SHP77 treated with DMSO at 0.1 percent for 48 hours (cell line): ENCODE measurements at regions not wholly inside any gene's neighbourhood (a gene's known extent, or its start where the extent isn't known, plus 50 kb on each side); places are given as distances from the start of the nearest gene placed in this dataset.
"Not testable (repeated sequence)": the region's sequence is repeated elsewhere in the genome, so short reads cannot be mapped to it uniquely, and the experiment has no call there.

Experiments used
- DNase-seq: peaks from one replicate; lab custom pipeline; 2025; lab: John Stamatoyannopoulos, UW

- no peak for DNase-seq
Observed at GRCh38 chr20:29763821-29764511, 1493.5 kb upstream of the DEFB115 start.

DNA sequence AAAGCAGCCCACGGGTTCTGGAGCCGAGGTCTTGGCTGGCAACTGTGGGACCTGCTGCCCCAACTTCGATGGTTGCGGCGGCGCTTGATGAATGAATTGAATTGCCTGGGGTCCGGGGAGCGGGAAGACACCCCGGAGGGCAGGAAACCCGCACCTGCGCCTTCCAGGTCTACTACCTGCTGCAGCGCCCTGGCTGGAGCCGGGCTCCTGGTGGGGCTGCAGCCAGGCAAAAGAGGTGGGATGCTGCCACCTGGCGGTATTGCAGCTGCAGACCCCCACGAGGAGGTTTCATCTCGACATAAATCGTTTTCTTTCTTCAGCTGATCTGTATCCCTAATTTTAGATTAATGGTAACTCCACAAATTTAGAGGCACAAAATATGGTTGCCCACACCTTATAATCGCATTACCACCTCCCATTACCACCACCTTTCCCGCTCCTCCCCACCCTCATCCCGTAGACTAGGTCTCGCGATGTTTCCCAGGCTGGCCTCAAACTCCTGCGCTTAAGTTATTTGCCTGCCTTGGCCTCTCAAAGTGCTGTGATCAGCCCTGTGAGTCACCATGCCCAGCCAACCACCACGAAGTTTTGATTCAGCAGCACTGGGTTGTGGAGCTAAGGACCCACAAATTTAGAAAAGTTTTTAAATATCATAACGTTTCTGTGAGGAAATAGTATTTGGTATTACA lies 1492.4 kb upstream of the DEFB115 start:
- DNase-seq, result peak; percentile 66

- DNase-seq, result not testable (repeated sequence)
Observed at GRCh38 chr20:29778033-29778432, 1479.4 kb upstream of the DEFB115 start.

DNA sequence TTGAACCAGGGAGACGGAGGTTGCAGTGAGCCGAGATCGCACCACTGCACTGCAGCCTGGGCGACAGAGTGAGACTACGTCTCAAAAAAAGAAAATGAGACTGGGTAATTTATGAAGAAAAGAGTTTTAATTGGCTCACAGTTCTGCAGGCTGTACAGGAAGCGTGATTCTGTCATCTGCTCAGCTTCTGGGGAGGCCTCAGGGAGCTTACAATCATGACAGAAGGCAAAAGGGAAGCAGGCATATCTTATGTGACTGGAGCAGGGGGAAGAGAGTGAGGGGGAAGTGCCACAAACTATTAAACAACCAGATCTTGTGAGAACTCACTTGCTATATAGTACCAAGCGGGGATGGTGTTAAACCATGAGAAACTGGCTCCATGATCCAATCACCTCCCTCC lies 1476.2 kb upstream of the DEFB115 start:
- not testable (repeated sequence) for DNase-seq

DNA sequence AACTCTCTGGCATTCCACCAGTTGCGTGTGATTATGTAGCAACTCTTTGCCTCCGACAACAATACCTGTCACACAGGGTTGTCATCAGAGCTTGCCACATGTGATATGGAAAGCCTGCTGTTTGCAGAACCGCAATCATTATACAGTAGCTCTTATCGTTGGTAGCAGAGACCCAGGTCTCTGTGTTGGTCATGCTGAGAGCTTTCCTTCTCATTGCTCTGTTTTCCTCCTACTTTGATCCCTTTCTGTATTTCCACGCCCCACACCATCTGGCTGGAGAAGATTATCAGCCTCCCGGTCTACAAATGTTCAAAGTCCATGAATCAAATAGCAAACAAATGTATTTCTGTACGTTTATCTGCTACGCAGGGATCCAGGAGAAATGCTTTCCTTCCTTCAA lies 1475.6 kb upstream of the DEFB115 start:
- not testable (repeated sequence) for DNase-seq

DNA sequence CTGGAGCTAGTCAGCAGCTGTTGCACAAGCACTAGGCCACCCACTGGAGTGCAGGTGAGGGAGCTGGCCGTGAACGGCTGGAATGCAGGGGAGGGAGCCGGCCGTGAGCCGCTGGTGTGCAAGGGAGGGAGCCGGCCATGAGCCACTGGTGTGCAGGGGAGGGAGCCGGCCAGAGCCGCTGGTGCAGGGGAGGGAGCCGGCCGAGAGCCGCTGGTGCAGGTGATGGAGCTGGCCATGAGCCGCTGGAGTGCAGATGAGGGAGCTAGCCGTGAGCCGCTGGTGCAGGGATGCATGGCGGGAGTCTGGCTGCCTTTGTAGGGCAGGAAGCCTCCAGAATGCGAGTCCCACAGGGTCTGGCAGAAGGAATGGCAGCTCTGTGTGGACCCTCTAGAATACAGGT lies 1470.0 kb upstream of the DEFB115 start:
- not testable (repeated sequence) for DNase-seq

GRCh38 chr20:29790510-29790909 lies 1467.0 kb upstream of the DEFB115 start:
- no peak for DNase-seq

- not testable (repeated sequence) for DNase-seq
Observed at GRCh38 chr20:29831508-29831907, 1426.0 kb upstream of the DEFB115 start.

GRCh38 chr20:29868014-29868413 lies 1389.5 kb upstream of the DEFB115 start:
- not testable (repeated sequence) for DNase-seq

- DNase-seq, result not testable (repeated sequence)
Observed at GRCh38 chr20:29868688-29869087, 1388.8 kb upstream of the DEFB115 start.

DNA sequence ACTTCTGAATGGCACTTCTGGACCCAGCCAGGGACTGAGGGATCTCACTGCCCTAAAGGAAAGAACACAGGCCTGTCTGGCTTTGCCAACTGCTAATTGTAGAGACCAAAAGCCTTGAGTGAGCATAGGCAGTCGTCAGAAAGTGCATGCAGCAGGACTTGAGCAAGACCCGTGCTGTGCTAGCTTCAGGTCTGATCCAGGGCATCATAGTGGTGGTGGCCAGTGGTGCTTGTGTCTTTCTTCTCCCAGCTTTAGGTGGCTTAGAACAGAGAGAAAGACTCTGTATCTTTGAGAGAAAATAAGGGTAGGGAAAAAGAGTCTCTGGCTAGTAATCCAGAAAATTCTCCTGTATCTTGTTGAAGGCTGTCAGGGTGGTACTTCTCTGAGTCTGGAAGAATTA lies 1385.6 kb upstream of the DEFB115 start:
- DNase-seq, result not testable (repeated sequence)

GRCh38 chr20:29873946-29874345 lies 1383.5 kb upstream of the DEFB115 start:
- DNase-seq, result no peak

GRCh38 chr20:29874476-29875202 lies 1382.8 kb upstream of the DEFB115 start:
- DNase-seq, result no peak

- not testable (repeated sequence) for DNase-seq
Observed at GRCh38 chr20:29875321-29876083, 1382.0 kb upstream of the DEFB115 start.

DNA sequence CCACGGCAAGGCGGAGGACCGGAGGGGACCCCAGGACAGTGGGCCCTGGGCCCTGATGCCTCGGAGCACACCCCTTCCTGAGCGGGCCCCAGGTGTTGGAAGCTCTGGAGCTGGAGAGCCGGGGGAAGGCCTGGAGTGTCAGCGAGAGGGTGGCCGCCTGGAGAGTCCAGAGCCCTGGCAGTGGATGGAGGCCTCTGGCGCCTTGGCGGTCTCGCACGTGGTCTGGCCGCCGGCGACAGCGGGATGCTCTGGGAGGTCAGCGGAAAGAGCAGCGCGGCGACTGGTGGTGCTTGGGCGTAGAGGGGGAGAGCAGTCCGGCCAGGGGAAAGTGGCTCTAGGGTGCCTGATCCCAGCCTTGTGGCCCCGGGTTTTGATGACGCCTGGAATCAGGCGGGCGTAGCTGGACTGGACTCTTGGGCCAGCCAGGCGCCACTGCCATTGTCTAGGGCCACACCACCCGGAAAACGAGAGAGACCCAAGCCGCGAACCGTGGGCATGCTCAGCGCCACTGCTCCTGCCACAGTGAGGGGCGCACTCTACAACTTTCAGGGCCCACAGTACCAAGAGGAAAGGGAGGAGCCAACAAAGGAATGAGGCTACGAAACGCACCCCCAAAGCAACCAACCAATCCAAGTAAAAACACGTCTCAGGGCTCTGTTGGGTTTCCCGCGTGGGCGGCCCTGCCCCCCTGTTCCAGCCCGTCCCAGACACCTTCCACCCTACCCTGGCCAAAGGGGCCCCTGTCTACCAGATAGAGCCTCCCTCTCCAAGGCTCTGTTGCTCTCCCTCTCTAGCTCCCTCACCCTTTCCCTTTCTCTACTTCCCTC lies 1381.2 kb upstream of the DEFB115 start:
- not testable (repeated sequence) for DNase-seq

DNA sequence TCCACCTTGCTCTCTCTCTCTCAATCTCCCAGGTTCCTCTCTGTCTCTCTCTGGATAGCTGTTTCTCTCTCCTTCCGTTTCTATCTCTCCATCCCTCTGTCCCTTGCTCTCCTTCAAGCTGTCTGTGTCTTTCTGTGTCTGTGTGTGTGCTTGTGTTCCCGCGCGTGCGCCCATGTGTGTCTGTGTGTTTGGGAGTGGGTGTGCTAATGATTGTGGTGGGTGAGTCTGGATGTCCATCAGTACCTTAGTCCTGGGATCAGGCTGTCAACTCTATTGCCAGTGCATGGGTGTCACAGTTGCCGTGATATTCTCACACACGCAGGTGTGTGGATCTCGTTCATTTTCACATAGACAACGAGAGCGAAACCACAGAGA lies 1380.6 kb upstream of the DEFB115 start:
- no peak for DNase-seq

DNA sequence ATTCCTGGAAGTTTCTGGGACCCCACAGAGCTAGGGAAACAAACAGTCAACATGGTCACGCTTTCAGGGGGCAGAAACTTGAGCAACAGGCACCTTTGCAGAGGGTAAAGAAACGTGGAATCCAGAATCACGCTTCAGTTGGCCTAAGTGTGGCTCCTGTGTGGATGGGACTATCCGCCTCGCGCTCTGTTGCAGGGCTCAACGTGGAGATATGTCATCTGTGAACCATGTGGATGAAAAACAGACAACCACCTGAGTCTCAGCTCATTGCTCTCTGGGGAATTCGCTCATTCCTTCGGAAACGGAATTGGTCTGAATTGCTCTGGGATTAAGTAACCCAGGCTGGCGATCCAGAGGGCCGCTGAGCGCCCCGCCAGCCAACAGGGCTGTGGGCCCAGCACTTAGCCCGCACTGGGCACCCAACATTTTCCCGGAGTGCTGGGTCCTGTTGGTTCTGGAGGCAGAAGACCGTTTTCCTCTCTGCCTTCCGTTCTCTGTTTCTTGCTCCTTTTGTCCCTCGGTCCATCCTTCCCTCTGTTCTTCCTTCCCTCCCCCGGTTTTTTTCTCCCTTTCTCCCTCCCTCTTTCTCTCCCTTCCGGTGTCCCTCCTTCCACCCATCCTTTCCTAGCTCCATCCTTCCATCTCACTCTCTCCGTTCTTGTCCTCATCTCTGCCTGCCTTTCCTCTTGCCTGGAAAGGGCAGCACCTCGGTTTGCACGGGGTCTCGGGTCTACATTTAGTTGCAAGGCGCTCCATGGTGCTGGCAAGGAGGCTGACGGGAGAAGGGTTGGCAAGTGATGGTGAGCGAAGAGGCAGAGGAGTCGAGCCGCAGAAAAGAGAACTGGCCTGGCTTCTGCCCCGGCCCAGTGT lies 1379.8 kb upstream of the DEFB115 start:
- peak; percentile 48 for DNase-seq

GRCh38 chr20:29878281-29878741 lies 1379.2 kb upstream of the DEFB115 start:
- peak; percentile 78 for DNase-seq

DNA sequence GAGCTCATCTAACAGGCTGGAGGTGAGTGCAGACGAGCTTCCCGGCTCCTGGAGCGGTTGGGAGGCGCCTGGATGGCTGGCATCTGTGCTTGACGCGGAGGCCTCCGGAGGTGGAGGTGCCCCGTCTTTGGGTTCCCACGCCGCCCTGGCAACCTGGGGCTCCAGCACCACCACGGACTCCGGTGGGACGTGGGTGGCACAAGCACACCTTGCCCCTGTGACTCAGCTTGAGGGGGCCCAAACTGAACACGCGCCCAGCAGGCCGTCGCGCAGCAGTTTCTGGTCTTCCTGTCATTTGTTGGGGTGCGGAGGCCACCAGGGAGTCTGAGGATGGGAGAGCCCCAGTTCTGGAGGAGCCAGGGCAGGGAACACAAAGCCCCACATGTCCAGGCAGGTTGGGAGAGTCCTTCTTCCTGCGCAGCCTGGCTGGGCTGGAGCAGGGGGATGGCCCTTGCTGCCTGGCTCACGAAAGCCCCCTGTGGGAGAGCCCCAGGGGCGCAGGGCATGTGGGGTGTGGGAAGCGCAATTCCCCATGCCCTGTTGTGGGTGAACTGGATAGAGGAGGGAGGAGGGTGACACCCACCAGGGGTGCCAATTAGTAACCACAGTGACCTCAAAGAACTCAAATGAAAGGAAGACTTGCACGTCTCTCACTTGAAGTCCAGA lies 1378.6 kb upstream of the DEFB115 start:
- no peak for DNase-seq

DNA sequence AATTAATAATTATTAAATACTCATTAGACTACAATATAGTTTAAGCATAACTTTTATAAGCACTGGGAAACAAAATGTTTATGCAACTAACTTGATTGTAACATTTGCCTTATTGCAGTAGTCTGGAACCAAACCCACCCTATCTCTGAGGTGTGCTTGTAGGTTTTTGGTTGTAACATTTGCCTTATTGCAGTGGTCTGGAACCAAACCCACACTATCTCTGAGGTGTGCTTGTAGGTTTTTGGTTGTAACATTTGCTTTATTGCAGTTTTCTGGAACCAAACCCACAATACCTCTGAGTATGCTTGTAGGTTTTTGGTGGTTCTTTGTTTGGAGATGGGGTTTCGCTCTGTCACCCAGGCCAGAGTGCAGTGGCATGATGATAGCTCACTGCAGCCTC lies 1376.4 kb upstream of the DEFB115 start:
- DNase-seq, result not testable (repeated sequence)
